ENCODE measurements at regions not wholly inside any gene's neighbourhood (a gene's known extent, or its start where the extent isn't known, plus 50 kb on each side); places are given as distances from the start of the nearest gene placed in this dataset.

GRCh38 chr3:182508919-182509711 lies 284.2 kb upstream of the ATP11B start:
- TF ChIP-seq CTCF (IDR thresholded peaks at IDR 0.05; ENCODE audit: insufficient read depth, low read length, poor library complexity, severe bottlenecking) = no peak
- Histone ChIP-seq H3K36me3 (ENCODE audit: control insufficient read depth, insufficient read depth, low read length) (no peaks in the 10 kb centered on the region), H3K27me3 (replicated peaks; ENCODE audit: control insufficient read depth, insufficient read depth, low read length) (no peaks in the 10 kb centered on the region), H3K4me3 (replicated peaks; ENCODE audit: low read depth, low read length) (no peak overlapping the region)
- no peak for DNase-seq (ENCODE audit: extremely low read depth, insufficient read length)

- no peaks in the 10 kb centered on the region for H3K36me3 ChIP-seq (ENCODE audit: control insufficient read depth, insufficient read depth, low read length)
- DNase-seq (ENCODE audit: extremely low read depth, insufficient read length) = no peak
- H3K27me3 ChIP-seq (replicated peaks; ENCODE audit: control insufficient read depth, insufficient read depth, low read length) = no peaks in the 10 kb centered on the region
- no peak for TF ChIP-seq CTCF (IDR thresholded peaks at IDR 0.05; ENCODE audit: insufficient read depth, low read length, poor library complexity, severe bottlenecking)
- no peak overlapping the region for H3K4me3 ChIP-seq (replicated peaks; ENCODE audit: low read depth, low read length)
Observed at GRCh38 chr3:182509844-182510460, 283.4 kb upstream of the ATP11B start.

GRCh38 chr3:182514236-182514964 lies 278.9 kb upstream of the ATP11B start:
- no peaks in the 10 kb centered on the region for H3K27me3 ChIP-seq (replicated peaks; ENCODE audit: control insufficient read depth, insufficient read depth, low read length)
- H3K36me3 ChIP-seq (ENCODE audit: control insufficient read depth, insufficient read depth, low read length) = no peaks in the 10 kb centered on the region
- DNase-seq (ENCODE audit: extremely low read depth, insufficient read length) = no peak
- TF ChIP-seq CTCF (IDR thresholded peaks at IDR 0.05; ENCODE audit: insufficient read depth, low read length, poor library complexity, severe bottlenecking) = no peak
- H3K4me3 ChIP-seq (replicated peaks; ENCODE audit: low read depth, low read length) = no peak overlapping the region

- no peaks in the 10 kb centered on the region for H3K36me3 ChIP-seq (ENCODE audit: control insufficient read depth, insufficient read depth, low read length)
- DNase-seq (ENCODE audit: extremely low read depth, insufficient read length) = peak; percentile 12
- H3K27me3 ChIP-seq (replicated peaks; ENCODE audit: control insufficient read depth, insufficient read depth, low read length) = no peaks in the 10 kb centered on the region
- no peak overlapping the region for H3K4me3 ChIP-seq (replicated peaks; ENCODE audit: low read depth, low read length)
- no peak for TF ChIP-seq CTCF (IDR thresholded peaks at IDR 0.05; ENCODE audit: insufficient read depth, low read length, poor library complexity, severe bottlenecking)
Observed at GRCh38 chr3:182516597-182517336, 276.5 kb upstream of the ATP11B start.

GRCh38 chr3:182519569-182519968 lies 273.7 kb upstream of the ATP11B start:
- H3K36me3 ChIP-seq (ENCODE audit: control insufficient read depth, insufficient read depth, low read length) = no peaks in the 10 kb centered on the region
- no peak overlapping the region for H3K4me3 ChIP-seq (replicated peaks; ENCODE audit: low read depth, low read length)
- no peak for DNase-seq (ENCODE audit: extremely low read depth, insufficient read length)
- no peaks in the 10 kb centered on the region for H3K27me3 ChIP-seq (replicated peaks; ENCODE audit: control insufficient read depth, insufficient read depth, low read length)
- no peak for TF ChIP-seq CTCF (IDR thresholded peaks at IDR 0.05; ENCODE audit: insufficient read depth, low read length, poor library complexity, severe bottlenecking)
